ACC112 (cell line): ENCODE measurements at regions not wholly inside any gene's neighbourhood (a gene's known extent, or its start where the extent isn't known, plus 50 kb on each side); places are given as distances from the start of the nearest gene placed in this dataset.

Experiments
- H2AFZ ChIP-seq: fragments of 200-600 bp; sonication (generic); one replicate; pipeline ENCODE4 v1.6.0; 2017; ENCODE audit warnings: antibody characterized with exemption, low read length; ENCODE audit not compliant: unreplicated experiment
- H3K27ac ChIP-seq: fragments of 200-600 bp; sonication (generic); 2 replicates; pipeline ENCODE4 v1.5.1; 2014; ENCODE audit warnings: low read depth, mild to moderate bottlenecking, antibody characterized with exemption, low read length, moderate library complexity
- H3K27me3 ChIP-seq: fragments of 200-600 bp; sonication (generic); 2 replicates; pipeline ENCODE4 v1.6.1; 2014; ENCODE audit warnings: mild to moderate bottlenecking, antibody characterized with exemption, low read length, moderate library complexity, mixed read lengths; ENCODE audit not compliant: insufficient read depth
- H3K36me3 ChIP-seq: fragments of 200-600 bp; sonication (generic); 2 replicates; pipeline ENCODE4 v1.6.1; 2016; ENCODE audit warnings: mild to moderate bottlenecking, antibody characterized with exemption, low read length, moderate library complexity, mixed read lengths; ENCODE audit not compliant: insufficient read depth
- H3K4me1 ChIP-seq: fragments of 200-600 bp; sonication (generic); one replicate; pipeline ENCODE4 v1.6.1; 2016; ENCODE audit warnings: low read length, mixed read lengths; ENCODE audit not compliant: insufficient read depth, unreplicated experiment, control insufficient read depth
- H3K4me3 ChIP-seq: fragments of 200-600 bp; sonication (generic); 2 replicates; pipeline ENCODE4 v1.5.1; 2014; ENCODE audit warnings: mild to moderate bottlenecking, low read depth, low read length
- H3K79me2 ChIP-seq: fragments of 200-600 bp; sonication (generic); one replicate; pipeline ENCODE4 v1.6.0; 2016; ENCODE audit warnings: low read length; ENCODE audit not compliant: control insufficient read depth, unreplicated experiment, insufficient read depth

DNA sequence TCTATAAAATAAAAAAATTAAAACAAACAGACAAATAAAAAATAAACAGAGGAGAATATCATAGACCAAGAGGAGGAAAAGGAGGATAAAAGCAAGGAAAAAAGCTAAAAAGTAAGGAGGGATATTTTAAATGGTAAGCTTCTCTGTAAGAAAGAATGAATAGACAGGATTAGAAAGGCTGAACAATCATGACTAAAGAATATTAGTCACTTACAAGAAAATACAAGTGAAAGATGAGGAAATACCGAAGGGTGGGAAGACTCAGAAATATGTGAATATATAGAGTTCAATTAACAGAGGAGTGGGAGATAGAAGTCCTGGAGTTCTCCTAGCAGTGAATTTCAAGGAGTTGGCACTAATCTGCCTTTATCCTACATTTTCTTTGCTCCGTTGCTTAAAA lies 162.6 kb downstream of the RTL3 start:
- Histone ChIP-seq H3K79me2 (no peaks in the 10 kb centered on the region), H2AFZ (no peak overlapping the region), H3K27me3 (no peaks in the 10 kb centered on the region), H3K4me3 (no peak overlapping the region), H3K27ac (no peak overlapping the region), H3K4me1 (no peaks in the 10 kb centered on the region), H3K36me3 (no peaks in the 10 kb centered on the region)

DNA sequence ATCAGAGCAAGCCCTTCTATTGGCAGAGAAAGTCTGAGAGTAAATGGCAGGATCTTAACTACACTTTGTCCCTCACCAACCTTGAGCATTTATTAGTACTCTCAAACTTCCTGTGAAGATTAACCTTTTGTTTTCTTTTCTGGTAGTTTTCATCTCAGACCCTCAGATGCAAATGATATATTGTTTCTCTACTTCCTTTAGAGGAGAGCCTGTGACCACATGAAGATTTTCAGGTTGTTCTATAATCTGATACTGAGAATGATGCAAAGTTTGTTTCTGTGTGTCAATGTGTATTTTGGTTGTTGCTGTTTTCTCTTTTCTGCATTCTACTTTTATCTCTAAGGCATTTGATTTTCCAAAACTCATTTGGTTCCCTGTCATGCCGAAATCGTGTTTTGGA lies 165.8 kb upstream of the CYSLTR1 start:
- Histone ChIP-seq H3K27ac (no peak overlapping the region), H3K4me3 (no peak overlapping the region), H2AFZ (no peak overlapping the region), H3K36me3 (no peaks in the 10 kb centered on the region), H3K27me3 (no peaks in the 10 kb centered on the region), H3K79me2 (no peaks in the 10 kb centered on the region), H3K4me1 (no peaks in the 10 kb centered on the region)

DNA sequence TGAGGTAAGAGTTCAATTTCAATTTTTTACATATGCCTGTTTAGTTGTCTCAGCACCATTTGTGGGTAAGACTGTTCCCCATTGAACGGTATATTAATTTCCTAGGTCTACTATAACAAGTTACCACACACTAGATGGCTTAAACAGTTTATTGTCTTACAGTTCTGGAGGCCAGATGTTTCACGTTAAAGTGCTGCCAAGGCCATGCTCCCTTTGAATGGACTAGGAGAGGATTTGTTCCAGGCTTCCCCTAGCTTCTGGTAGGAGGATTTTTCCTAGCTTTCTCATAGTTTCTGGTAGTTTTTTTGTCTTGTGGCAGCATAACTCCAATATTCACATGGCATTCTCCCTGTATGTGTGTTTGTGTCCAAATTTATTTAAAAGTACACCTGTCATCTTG lies 149.3 kb upstream of the CYSLTR1 start:
- Histone ChIP-seq H3K4me1 (no peaks in the 10 kb centered on the region), H3K27ac (no peak overlapping the region), H2AFZ (no peak overlapping the region), H3K27me3 (no peaks in the 10 kb centered on the region), H3K4me3 (no peak overlapping the region), H3K36me3 (no peaks in the 10 kb centered on the region), H3K79me2 (no peaks in the 10 kb centered on the region)

DNA sequence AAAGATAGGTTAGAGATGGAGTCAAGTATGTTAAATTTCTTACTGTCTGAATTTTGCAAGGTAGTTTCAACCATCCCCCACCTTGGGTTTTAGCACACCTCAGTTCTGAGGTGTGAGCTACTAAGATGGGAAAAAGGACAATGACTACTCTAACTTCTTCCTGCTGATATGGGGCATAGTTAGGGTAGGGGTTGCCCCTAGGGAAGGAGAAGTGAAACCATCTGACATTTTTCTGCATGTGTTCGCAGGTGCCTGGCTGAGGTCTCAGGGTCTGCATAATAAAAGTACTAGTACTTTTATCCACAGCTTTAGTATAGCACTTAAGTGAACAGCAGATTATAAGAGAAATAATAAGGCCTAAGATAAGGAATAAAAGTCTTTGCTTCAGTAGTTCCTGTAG lies 129.5 kb upstream of the CYSLTR1 start:
- H3K27ac ChIP-seq, result no peak overlapping the region
- peaks cover 7% of the 10 kb centered on the region for H3K4me1 ChIP-seq
- H3K27me3 ChIP-seq, result no peaks in the 10 kb centered on the region
- no peaks in the 10 kb centered on the region for H3K36me3 ChIP-seq
- no peak overlapping the region for H3K4me3 ChIP-seq
- H3K79me2 ChIP-seq, result no peaks in the 10 kb centered on the region
- no peak overlapping the region for H2AFZ ChIP-seq

DNA sequence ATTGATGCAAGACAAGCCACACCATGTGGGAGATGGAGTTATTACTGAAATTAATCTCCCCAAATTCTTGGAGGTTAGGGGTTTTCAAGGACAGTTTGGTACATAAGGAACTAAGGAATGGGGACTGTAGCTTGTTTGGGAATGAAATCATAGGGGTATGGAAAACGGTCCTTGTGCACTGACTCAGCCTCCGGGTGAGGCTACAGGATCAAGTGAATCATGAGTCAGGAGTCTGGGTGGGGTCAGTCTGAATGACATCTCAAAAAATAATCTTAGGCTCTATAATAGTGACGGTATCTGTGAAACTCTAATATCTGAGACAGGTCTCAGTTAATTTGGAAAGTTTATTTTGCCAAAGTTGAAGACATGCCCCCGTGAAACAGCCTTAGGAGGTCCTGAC lies 128.5 kb upstream of the CYSLTR1 start:
- peaks cover 7% of the 10 kb centered on the region for H3K4me1 ChIP-seq
- H3K27me3 ChIP-seq, result no peaks in the 10 kb centered on the region

GRCh38 chrX:78452356-78452755 lies 124.9 kb upstream of the CYSLTR1 start:
- Histone ChIP-seq H3K36me3 (no peaks in the 10 kb centered on the region), H3K4me3 (no peak overlapping the region), H3K27ac (peak overlapping the region; percentile 39; the same call in 1 of the 2 replicates), H3K4me1 (peaks cover 7% of the 10 kb centered on the region), H3K27me3 (no peaks in the 10 kb centered on the region), H2AFZ (no peak overlapping the region), H3K79me2 (no peaks in the 10 kb centered on the region)

More for the DNA sequence above, 128.5 kb upstream of the CYSLTR1 start:
- no peaks in the 10 kb centered on the region for H3K36me3 ChIP-seq
- H3K4me3 ChIP-seq, result no peak overlapping the region
- no peak overlapping the region for H2AFZ ChIP-seq
- no peak overlapping the region for H3K27ac ChIP-seq
- H3K79me2 ChIP-seq, result no peaks in the 10 kb centered on the region

DNA sequence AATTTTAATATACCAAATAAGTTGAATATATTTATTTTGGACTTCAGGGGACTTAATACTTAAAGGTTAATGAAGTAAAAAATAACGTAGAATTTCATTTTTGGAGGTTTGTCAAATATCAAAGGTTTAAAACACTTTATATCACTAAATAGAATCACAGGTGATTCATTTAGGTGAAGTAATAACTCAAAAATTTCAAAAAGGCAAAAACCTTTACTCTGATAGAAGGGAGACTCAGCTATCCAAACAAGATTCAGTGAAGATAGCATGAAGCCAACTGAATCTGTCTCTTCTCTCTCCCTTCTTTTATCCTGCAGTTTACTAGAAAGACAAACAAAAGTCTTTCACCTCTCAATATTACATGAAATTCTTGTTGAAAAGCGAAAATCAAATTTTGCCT lies 110.2 kb upstream of the CYSLTR1 start:
- Histone ChIP-seq H3K4me3 (no peak overlapping the region), H2AFZ (no peak overlapping the region), H3K4me1 (no peaks in the 10 kb centered on the region), H3K27ac (no peak overlapping the region), H3K27me3 (no peaks in the 10 kb centered on the region), H3K36me3 (no peaks in the 10 kb centered on the region), H3K79me2 (no peaks in the 10 kb centered on the region)

DNA sequence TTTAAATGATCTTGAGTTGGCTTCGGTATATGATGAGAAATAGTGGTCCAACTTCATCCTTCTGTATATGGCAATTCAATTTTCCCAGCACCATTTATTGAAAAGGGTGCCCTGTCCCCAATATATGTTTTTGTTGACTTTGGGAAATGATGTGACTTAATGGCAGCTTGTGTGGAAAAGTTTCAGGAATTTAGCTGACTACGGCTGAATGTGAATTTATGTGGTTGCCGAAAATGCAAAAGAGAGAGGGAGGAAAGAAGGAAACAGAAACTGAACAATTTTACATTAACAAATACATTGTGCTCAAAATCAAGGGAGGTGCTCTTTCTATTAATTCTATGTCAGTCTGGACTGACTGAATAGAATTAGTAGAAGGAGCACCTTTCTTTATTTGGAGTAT lies 101.8 kb upstream of the CYSLTR1 start:
- H3K27me3 ChIP-seq, result no peaks in the 10 kb centered on the region

GRCh38 chrX:78388663-78389062 lies 61.3 kb upstream of the CYSLTR1 start:
- H3K27ac ChIP-seq, result no peak overlapping the region
- no peaks in the 10 kb centered on the region for H3K36me3 ChIP-seq
- no peaks in the 10 kb centered on the region for H3K79me2 ChIP-seq
- H3K4me1 ChIP-seq, result no peaks in the 10 kb centered on the region
- H3K27me3 ChIP-seq, result no peaks in the 10 kb centered on the region
- H3K4me3 ChIP-seq, result no peak overlapping the region
- no peak overlapping the region for H2AFZ ChIP-seq

More for the DNA sequence above, 101.8 kb upstream of the CYSLTR1 start:
- H3K27ac ChIP-seq, result no peak overlapping the region
- no peak overlapping the region for H2AFZ ChIP-seq
- H3K4me3 ChIP-seq, result no peak overlapping the region
- no peaks in the 10 kb centered on the region for H3K79me2 ChIP-seq
- no peaks in the 10 kb centered on the region for H3K4me1 ChIP-seq
- no peaks in the 10 kb centered on the region for H3K36me3 ChIP-seq

DNA sequence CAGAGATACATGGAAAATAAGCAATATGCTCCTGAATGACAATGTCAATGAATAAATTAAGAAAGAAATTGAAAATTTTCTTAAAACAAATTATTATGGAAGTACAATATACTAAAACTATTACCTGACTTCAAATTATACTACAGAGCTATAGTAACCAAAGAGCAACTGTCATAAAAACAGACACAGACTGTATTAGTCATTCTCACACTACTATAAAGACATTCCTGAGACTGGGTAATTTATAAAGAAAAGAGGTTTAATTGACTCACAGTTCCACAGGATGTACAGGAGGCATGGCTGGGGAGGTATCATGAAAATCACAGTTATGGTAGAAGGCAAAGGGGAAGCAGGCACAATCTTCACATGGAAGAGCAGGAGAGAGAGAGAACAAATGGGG lies 60.0 kb upstream of the CYSLTR1 start:
- Histone ChIP-seq H3K79me2 (no peaks in the 10 kb centered on the region), H3K27ac (no peak overlapping the region), H3K27me3 (no peaks in the 10 kb centered on the region), H3K4me1 (no peaks in the 10 kb centered on the region), H2AFZ (no peak overlapping the region), H3K4me3 (no peak overlapping the region), H3K36me3 (no peaks in the 10 kb centered on the region)

GRCh38 chrX:78384486-78384885 lies 57.1 kb upstream of the CYSLTR1 start:
- no peaks in the 10 kb centered on the region for H3K27me3 ChIP-seq
- no peak overlapping the region for H2AFZ ChIP-seq
- no peaks in the 10 kb centered on the region for H3K79me2 ChIP-seq
- H3K4me3 ChIP-seq, result no peak overlapping the region
- no peaks in the 10 kb centered on the region for H3K4me1 ChIP-seq
- H3K36me3 ChIP-seq, result no peaks in the 10 kb centered on the region
- H3K27ac ChIP-seq, result no peak overlapping the region
